ENCODE measurements at regions not wholly inside any gene's neighbourhood (a gene's known extent, or its start where the extent isn't known, plus 50 kb on each side); places are given as distances from the start of the nearest gene placed in this dataset.

DNA sequence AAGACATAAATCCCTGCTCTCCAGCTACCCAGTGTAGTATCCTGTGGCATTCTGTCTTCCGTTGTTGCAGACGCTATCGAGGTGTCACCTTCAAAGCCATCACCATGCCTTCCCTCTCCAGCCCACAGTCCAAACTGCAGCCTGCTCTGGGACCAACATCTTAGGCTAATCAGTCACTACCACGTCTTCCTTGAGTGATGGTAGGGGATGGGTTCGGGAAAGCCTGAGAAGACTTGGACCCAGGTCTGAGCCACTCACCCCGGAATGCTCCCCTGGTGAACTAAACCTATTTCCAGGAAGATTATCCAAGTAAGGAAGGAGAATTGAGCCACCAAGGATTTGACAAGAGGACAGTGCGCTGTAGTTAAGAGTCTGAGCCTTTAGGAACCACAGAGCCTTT lies 52.9 kb upstream of the IRX1 start:
- WGBS (ENCODE audit: low lambda C conversion rate): 5% methylated on average over 7 of the region's 7 CpGs
- Histone ChIP-seq H3K27me3 (ENCODE audit: insufficient read depth) (no peaks in the 10 kb centered on the region), H2AFZ (ENCODE audit: low read depth) (no peak overlapping the region), H3K27ac (ENCODE audit: low read depth in 2 of 2, low read length in 1 of 2) (no peak overlapping the region), H3K4me3 (ENCODE audit: low read depth in 2 of 2, low read length in 1 of 2) (no peak overlapping the region), H3K4me1 (ENCODE audit: control insufficient read depth in 1 of 2, insufficient read depth in 2 of 2, low read depth in 1 of 2, low read length in 1 of 2) (no peaks in the 10 kb centered on the region), H3K9ac (no peak overlapping the region), H3K4me2 (no peak overlapping the region), H3K9me2 (no peaks in the 10 kb centered on the region), H3K9me3 (no peaks in the 10 kb centered on the region), H3K79me2 (ENCODE audit: insufficient read depth) (no peaks in the 10 kb centered on the region), H4K20me1 (ENCODE audit: insufficient read depth) (no peaks in the 10 kb centered on the region), H3K36me3 (replicated peaks in 1 of 2; ENCODE audit: control insufficient read depth in 1 of 2, insufficient read depth in 2 of 2, low read length in 1 of 2) (no peaks in the 10 kb centered on the region), H3F3A (replicated peaks; ENCODE audit: insufficient read depth) (no peaks in the 10 kb centered on the region)
- POLR2A ChIA-PET: no interaction called here
- CTCF ChIA-PET: no interaction called here
- DNase-seq: no peak
- TF ChIP-seq JUND (IDR thresholded peaks at IDR 0.05): no peak
- no peak for TF ChIP-seq TEAD4 (IDR thresholded peaks at IDR 0.05; ENCODE audit: borderline replicate concordance, insufficient read depth)
- no peak for TF ChIP-seq FOSL2 (IDR thresholded peaks at IDR 0.05; ENCODE audit: borderline replicate concordance, low read depth)
- no peak for TF ChIP-seq NRF1 (IDR thresholded peaks at IDR 0.05; ENCODE audit: low read depth, low read length)
- no peak for TF ChIP-seq POLR2AphosphoS5 (IDR thresholded peaks at IDR 0.05; ENCODE audit: low read depth, low read length)
- TF ChIP-seq, protein P1, sequence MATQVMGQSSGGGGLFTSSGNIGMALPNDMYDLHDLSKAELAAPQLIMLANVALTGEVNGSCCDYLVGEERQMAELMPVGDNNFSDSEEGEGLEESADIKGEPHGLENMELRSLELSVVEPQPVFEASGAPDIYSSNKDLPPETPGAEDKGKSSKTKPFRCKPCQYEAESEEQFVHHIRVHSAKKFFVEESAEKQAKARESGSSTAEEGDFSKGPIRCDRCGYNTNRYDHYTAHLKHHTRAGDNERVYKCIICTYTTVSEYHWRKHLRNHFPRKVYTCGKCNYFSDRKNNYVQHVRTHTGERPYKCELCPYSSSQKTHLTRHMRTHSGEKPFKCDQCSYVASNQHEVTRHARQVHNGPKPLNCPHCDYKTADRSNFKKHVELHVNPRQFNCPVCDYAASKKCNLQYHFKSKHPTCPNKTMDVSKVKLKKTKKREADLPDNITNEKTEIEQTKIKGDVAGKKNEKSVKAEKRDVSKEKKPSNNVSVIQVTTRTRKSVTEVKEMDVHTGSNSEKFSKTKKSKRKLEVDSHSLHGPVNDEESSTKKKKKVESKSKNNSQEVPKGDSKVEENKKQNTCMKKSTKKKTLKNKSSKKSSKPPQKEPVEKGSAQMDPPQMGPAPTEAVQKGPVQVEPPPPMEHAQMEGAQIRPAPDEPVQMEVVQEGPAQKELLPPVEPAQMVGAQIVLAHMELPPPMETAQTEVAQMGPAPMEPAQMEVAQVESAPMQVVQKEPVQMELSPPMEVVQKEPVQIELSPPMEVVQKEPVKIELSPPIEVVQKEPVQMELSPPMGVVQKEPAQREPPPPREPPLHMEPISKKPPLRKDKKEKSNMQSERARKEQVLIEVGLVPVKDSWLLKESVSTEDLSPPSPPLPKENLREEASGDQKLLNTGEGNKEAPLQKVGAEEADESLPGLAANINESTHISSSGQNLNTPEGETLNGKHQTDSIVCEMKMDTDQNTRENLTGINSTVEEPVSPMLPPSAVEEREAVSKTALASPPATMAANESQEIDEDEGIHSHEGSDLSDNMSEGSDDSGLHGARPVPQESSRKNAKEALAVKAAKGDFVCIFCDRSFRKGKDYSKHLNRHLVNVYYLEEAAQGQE (IDR thresholded peaks at IDR 0.05; ENCODE audit: low read depth, low read length): no peak
- no peak for TF ChIP-seq EZH2phosphoT487 (IDR thresholded peaks at IDR 0.05; ENCODE audit: borderline replicate concordance, low read depth)
- TF ChIP-seq, protein P2, sequence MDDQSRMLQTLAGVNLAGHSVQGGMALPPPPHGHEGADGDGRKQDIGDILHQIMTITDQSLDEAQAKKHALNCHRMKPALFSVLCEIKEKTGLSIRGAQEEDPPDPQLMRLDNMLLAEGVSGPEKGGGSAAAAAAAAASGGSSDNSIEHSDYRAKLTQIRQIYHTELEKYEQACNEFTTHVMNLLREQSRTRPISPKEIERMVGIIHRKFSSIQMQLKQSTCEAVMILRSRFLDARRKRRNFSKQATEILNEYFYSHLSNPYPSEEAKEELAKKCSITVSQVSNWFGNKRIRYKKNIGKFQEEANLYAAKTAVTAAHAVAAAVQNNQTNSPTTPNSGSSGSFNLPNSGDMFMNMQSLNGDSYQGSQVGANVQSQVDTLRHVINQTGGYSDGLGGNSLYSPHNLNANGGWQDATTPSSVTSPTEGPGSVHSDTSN (IDR thresholded peaks at IDR 0.05): no peak
- TF ChIP-seq CHD2 (IDR thresholded peaks at IDR 0.05; ENCODE audit: low read length, partially characterized antibody): no peak
- no peak for TF ChIP-seq RFX5 (IDR thresholded peaks at IDR 0.05; ENCODE audit: low read length)
- TF ChIP-seq MEF2A (IDR thresholded peaks at IDR 0.05; ENCODE audit: borderline replicate concordance, low read depth): no peak
- no peak for TF ChIP-seq GATA2 (CRISPR knock-in tag; IDR thresholded peaks at IDR 0.05)

DNA sequence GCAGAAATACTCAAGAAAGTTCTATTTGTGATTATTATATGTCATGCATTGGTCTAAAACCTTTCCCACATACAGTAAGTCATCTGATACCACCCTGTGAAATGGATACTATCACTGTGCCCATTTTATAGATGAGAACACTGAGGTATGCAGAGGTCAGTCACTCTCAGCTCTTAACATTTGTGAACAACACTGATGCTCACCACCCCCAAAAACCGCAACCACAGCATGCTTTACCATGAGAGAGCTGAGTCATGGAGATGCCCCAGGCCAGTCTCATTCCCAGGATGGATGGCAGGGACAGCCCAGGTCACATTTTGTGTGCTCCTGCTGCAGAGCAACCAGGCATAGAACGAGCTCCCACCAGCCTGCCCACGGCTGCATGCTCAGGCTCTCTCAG lies 53.5 kb upstream of the IRX1 start:
- H2AFZ ChIP-seq (ENCODE audit: low read depth): no peak overlapping the region

More for the DNA sequence above, 53.5 kb upstream of the IRX1 start:
- POLR2A ChIA-PET: no interaction called here
- H3K4me1 ChIP-seq (ENCODE audit: control insufficient read depth in 1 of 2, insufficient read depth in 2 of 2, low read depth in 1 of 2, low read length in 1 of 2): no peaks in the 10 kb centered on the region
- no peaks in the 10 kb centered on the region for H3K9me3 ChIP-seq
- no peaks in the 10 kb centered on the region for H3K9me2 ChIP-seq
- no peaks in the 10 kb centered on the region for H3K27me3 ChIP-seq (ENCODE audit: insufficient read depth)
- DNase-seq: no peak
- H4K20me1 ChIP-seq (ENCODE audit: insufficient read depth): no peaks in the 10 kb centered on the region
- CTCF ChIA-PET: no interaction called here
- H3K79me2 ChIP-seq (ENCODE audit: insufficient read depth): no peaks in the 10 kb centered on the region
- WGBS (ENCODE audit: low lambda C conversion rate): 11% methylated on average over 1 of the region's 3 CpGs
- H3F3A ChIP-seq (replicated peaks; ENCODE audit: insufficient read depth): no peaks in the 10 kb centered on the region
- no peak for TF ChIP-seq CHD2 (IDR thresholded peaks at IDR 0.05; ENCODE audit: low read length, partially characterized antibody)
- no peak for TF ChIP-seq RXRA (IDR thresholded peaks at IDR 0.05; ENCODE audit: borderline replicate concordance, low read depth)
- no peak for TF ChIP-seq GATA2 (CRISPR knock-in tag; IDR thresholded peaks at IDR 0.05)
- no peak for TF ChIP-seq RCOR1 (IDR thresholded peaks at IDR 0.05; ENCODE audit: low read length)
- TF ChIP-seq, protein P2 (IDR thresholded peaks at IDR 0.05): no peak
- no peak for TF ChIP-seq TAF1 (IDR thresholded peaks at IDR 0.05; ENCODE audit: borderline replicate concordance, low read depth, low read length)
- TF ChIP-seq, protein P3, sequence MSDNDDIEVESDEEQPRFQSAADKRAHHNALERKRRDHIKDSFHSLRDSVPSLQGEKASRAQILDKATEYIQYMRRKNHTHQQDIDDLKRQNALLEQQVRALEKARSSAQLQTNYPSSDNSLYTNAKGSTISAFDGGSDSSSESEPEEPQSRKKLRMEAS (IDR thresholded peaks at IDR 0.05; ENCODE audit: low read depth): no peak
- no peak for TF ChIP-seq MEF2A (IDR thresholded peaks at IDR 0.05; ENCODE audit: borderline replicate concordance, low read depth)
- no peak for TF ChIP-seq EZH2phosphoT487 (IDR thresholded peaks at IDR 0.05; ENCODE audit: borderline replicate concordance, low read depth)
- no peak for TF ChIP-seq YY1 (IDR thresholded peaks at IDR 0.05; ENCODE audit: low read depth)
- no peak for TF ChIP-seq GABPA (IDR thresholded peaks at IDR 0.05; ENCODE audit: low read depth)
- TF ChIP-seq TCF12 (IDR thresholded peaks at IDR 0.05): no peak
- no peak overlapping the region for H3K27ac ChIP-seq (ENCODE audit: low read depth in 2 of 2, low read length in 1 of 2)
- no peak overlapping the region for H3K9ac ChIP-seq
- no peak overlapping the region for H3K4me2 ChIP-seq
- no peaks in the 10 kb centered on the region for H3K36me3 ChIP-seq (replicated peaks in 1 of 2; ENCODE audit: control insufficient read depth in 1 of 2, insufficient read depth in 2 of 2, low read length in 1 of 2)
- H3K4me3 ChIP-seq (ENCODE audit: low read depth in 2 of 2, low read length in 1 of 2): no peak overlapping the region
